Hippocampal formation (tissue), 2 donors: ENCODE measurements at regions not wholly inside any gene's neighbourhood (a gene's known extent, or its start where the extent isn't known, plus 50 kb on each side); places are given as distances from the start of the nearest gene placed in this dataset.
A peak's percentile ranks its signal among the peaks of the same experiment; 100 is the strongest.
"Not testable (repeated sequence)": the region's sequence is repeated elsewhere in the genome, so short reads cannot be mapped to it uniquely, and the experiment has no call there.

Source experiments
- DNase-seq, 2 donors: peaks; one replicate each; lab custom pipeline; 2025; lab: John Stamatoyannopoulos, UW

DNA sequence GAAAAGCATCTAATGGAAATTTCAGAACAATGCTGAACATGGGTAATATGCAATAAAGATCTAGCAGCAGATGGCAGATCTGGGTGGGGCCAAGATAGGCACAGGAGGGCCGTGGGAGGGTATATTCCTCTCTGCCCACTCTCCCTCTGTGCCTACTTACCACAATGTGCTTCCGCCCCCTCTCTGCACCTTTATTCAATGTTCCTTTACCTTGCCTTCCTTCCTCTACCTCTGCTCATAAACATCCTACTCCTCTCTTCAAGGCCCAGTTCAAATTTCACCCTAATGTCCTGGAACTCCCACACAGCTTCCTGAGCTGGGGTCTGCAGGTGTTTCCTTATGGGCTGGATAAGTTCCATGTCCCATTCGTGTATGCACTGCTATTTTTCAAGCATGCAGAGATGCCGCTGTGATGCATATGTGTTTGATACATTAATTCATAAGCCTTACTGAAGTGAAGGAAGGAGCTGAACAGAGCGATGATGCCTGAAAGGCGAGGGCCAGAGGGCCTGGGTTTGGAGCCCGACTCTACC, 65.6 kb upstream of the EDEM3 start:
- DNase-seq = no peak

DNA sequence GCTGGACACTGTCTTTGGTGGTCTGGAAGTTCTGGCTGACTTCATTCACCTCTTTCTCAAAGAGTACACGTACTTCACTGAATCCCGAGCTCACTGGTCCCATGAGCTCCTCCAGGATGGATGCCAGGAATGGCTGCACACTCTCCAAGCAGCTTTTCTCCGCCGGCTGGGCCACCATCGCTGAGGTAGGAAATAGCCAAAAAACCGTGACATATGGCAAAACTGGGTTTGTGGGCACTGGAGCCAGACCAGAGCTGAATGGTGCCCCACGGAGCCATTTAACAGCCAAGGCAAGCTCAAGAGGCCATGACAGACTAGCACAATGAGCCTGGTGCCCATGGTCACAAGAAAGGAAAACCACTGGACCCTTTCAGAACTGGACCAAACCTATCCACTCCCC, 64.0 kb upstream of the EDEM3 start:
- DNase-seq = no peak

DNA sequence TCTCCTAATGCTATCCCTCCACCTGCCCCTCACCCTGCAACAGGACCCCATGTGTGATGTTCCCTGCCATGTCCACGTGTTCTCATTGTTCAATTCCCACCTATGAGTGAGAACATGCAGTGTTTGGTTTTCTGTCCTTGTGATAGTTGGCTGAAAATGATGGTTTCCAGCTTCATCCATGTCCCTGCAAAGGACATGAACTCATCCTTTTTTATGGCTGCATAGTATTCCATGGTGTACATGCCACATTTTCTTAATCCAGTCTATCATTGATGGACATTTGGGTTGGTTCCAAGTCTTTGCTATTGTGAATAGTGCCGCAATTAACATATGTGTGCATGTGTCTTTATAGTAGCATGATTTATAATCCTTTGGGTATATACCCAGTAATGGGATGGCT, 62.3 kb upstream of the EDEM3 start:
- not testable (repeated sequence) for DNase-seq

DNA sequence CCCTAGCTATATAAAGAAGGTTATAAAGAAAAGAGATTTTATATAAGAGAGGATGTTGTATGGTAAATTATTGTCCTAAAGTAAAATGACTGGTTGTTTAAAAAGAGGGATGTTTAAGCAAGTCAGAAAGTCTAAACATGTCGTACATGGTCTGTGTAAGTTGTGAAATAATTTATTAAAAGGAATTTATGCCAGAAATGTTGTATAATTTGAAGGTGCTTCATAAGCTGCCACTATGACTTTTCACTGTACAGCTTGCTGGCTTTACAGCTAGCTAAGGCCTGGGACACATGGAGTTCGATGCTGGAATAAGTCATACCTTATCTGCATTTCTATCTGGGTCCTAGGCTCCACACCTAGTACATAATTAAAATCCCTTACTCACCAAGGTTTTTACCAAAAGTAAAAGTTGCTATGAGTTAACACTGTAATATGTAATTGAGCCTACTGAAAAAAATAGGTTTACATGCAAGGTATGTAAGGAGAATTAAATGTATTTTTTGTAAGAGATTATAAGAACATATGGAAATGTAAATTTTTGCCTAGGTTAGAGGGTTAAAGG, 59.0 kb upstream of the EDEM3 start:
- no peak for DNase-seq

DNA sequence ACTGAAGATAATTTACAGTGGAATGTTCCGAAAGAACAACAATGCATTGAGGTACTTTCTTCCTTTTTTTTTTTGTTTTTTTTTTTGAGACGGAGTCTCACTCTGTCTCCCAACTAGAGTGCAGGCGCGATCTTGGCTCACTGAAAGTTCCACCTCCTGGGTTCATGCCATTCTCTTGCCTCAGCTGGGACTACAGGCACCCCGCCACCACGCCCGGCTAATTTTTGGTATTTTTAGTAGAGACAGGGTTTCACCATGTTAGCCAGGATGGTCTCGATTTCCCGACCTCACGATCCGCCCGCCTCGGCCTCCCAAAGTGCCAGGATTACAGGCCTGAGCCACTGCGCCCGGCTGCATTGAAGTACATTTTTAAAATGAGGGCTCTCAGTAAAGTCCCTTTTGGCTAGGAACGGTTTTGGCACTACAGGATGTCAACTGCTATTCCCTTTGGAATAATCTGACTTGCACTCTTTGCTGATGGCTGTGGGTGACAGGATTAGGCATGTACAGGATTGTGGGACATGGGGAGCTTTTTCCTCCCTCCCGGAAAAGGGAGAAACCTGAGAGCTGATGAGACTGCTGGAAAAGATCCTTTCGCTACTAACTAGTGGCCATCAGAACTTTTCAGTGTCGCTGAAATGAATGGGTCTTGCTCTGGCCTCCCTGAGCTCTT, 56.9 kb upstream of the EDEM3 start:
- DNase-seq = no peak

DNA sequence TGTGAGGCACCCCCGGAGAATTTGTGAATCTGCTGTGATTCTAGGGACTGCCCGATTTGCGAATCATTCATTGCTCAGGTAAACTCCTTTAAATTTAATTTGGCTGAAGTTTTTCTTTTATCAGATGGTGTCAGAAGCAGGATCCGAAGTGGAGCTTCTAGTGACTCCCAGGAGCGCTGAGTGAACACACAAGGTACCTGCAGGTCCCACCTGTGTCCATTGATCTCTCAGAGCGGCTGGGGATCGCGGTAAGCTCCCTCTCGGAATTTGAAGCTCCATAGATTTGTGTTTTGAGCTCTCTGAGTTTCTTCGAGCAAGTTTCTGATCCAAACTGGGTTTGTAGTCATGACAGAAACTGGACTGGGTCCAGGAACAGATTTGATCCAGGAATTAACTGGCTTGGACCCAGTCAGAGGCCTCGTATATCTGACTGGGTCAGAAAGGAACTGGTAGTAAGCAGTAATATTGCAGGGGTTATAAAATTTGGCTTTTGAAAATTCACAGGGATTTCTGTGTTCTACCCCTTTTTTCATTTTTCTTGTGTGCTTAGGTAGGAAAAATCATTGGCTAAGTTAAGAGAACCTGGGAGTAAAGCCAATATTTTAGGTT, 56.2 kb upstream of the EDEM3 start:
- no peak for DNase-seq

DNA sequence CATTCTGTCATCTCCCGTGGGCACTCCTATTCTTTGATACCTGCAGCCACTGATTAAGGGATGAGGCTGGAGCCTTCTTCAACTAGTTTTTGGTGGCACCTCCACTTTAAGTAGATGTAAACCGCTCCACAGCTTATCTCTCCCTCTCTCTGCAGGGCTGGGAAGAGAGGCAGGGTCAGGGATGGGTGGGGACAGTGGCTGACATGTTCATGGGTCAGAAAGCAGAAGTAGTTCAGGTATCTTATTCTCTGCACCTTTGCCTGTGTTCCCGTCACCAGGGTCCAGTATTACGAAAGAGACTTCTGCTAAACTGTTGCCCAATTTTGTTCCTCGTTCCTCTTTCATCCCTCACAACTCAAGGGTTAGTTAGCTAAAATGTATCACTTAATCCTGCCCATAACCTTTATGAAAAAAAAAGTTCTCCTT, 51.7 kb upstream of the EDEM3 start:
- DNase-seq = no peak

DNA sequence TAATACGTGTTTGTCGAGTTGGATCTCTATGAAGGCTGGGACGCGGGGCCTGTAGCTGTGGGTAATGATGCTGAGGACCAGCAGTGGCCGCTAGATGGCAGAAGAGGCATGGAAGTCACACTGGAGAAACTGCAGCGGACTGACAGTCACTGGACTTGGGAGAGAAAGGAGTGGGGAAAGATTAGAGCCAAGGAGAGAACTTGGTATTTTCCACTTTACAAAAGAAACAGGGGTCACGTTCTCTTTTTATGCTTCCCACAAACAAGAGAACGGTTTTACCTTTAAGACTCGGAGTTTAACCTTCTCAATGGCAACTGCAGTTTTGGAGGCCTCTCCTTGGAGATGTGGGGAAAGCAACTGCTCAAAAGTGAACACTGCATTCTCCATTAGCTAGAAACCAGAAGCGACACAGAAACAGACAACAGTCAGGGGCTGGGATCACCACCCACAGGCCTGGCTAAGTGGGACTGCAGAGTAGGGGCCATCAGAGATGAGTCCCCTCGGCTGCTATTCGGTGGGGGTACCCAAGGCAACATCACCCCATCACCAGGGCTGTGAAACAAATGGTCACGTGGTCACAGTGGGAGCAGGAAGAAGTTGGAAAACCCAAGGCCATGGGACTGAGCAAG, 51.1 kb upstream of the EDEM3 start:
- peak; percentile 81 to 92 for DNase-seq
